Pancreas (tissue), 10 donors: ENCODE measurements at regions not wholly inside any gene's neighbourhood (a gene's known extent, or its start where the extent isn't known, plus 50 kb on each side); places are given as distances from the start of the nearest gene placed in this dataset.
A peak's percentile ranks its signal among the peaks of the same experiment; 100 is the strongest.
"Not testable (repeated sequence)": the region's sequence is repeated elsewhere in the genome, so short reads cannot be mapped to it uniquely, and the experiment has no call there.

Experiments used
- ATAC-seq, 4 donors: fragments of 200-7000 bp; cut with Tn5 transposase; one replicate each; pipeline versions ENCODE4 v1.8.0 to v1.9.1; 2020; ENCODE audit warnings: mild to moderate bottlenecking in 4 of 4, moderate library complexity in 4 of 4
- DNase-seq, 6 donors: peaks; one replicate each; pipeline ENCODE4 v3.0.0-alpha.2; 2020
- FAIRE-seq: peaks from 2 replicates; lab custom pipeline; 2012; peaks lifted over from hg19 to GRCh38; lab: Jason Lieb, UNC
- H3K27ac ChIP-seq, 4 donors: fragments of 200-600 bp; sonication (generic); 1 replicate in 3 of 4; 2 replicates in 1 of 4; pipeline versions ENCODE4 v1.5.0 to v1.8.0; 2020
- H3K27me3 ChIP-seq, 4 donors: fragments of 200-600 bp; one replicate each; pipeline ENCODE4 v1.8.0; 2021
- H3K36me3 ChIP-seq, 3 donors: fragments of 200-600 bp; sonication (generic) in 1 of 3; one replicate each; pipeline versions ENCODE4 v1.5.0 to v1.8.0; 2020 to 2021
- H3K4me1 ChIP-seq, 3 donors: fragments of 200-600 bp; one replicate each; pipeline ENCODE4 v1.8.0; 2021
- H3K4me3 ChIP-seq, 4 donors: fragments of 200-600 bp; sonication (generic) in 2 of 4; one replicate each; pipeline versions ENCODE4 v1.5.0 to v1.8.0; 2020 to 2021
- H3K9me3 ChIP-seq, 4 donors: fragments of 200-600 bp; one replicate each; pipeline ENCODE4 v1.8.0; 2021
- CTCF ChIP-seq, 4 donors: fragments of 200-600 bp; sonication (generic) in 3 of 4; IDR thresholded peaks; one replicate each; pipeline versions ENCODE4 v1.5.0 to v1.8.0; 2021; ENCODE audit warnings: antibody characterized with exemption in 4 of 4
- WGBS, 2 donors: extraction: QIAGEN DNeasy Blood & Tissue Kit; methylation state at CpG; one replicate each; pipeline ENCODE4 v1.1.7; 2013; 5-methylcytosine and 5-hydroxymethylcytosine counted together
- intact Hi-C, 3 donors: fragments of 100-400 bp; cut with DNase I; formaldehyde crosslinking; loops; one replicate each; pipeline versions ENCODE4 v1.11.1 to v1.14.2; 2022
- donor health status: healthy with polysubstance abuse.
- donor health status: DM: no; HTN: no; CAD: no; lungs with moderate emphysema.
- donor health status: DM: no; HTN: no; CAD: no.
- donor health status: control.
- donor health status: control.
- donor health status: Bipolar disorder and iron deficiency.
- donor health status: DM: yes; HTN: yes; CAD: no.
- donor health status: DM: no; HTN: no; CAD: no.
- donor health status: DM: no; HTN: no; CAD: no.
- donor health status: DM: yes; HTN: yes; CAD: no.

- 54 to 58% methylated on average over 3 of the region's 3 CpGs for WGBS, 2 donors
- Histone ChIP-seq H3K9me3 (no peaks in the 10 kb centered on the region), H3K36me3 (no peaks in the 10 kb centered on the region), H3K27ac (no peak overlapping the region), H3K4me3 (no peak overlapping the region), H3K4me1 (no peaks in the 10 kb centered on the region), H3K27me3 (no peaks in the 10 kb centered on the region)
- no peak for TF ChIP-seq CTCF (IDR thresholded peaks at IDR 0.05)
- DNase-seq (no peak), FAIRE-seq (no peak), ATAC-seq (no peak)
- intact Hi-C loops: no loop called here
Observed at GRCh38 chr21:27320868-27321267, 354.0 kb upstream of the ADAMTS5 start.

- ATAC-seq, H3K36me3 ChIP-seq, H3K4me1 ChIP-seq, H3K9me3 ChIP-seq, H3K4me3 ChIP-seq, H3K27me3 ChIP-seq, FAIRE-seq, H3K27ac ChIP-seq, intact Hi-C loops, DNase-seq: not testable (repeated sequence)
- WGBS, 2 donors: 84 to 93% methylated on average over 3 of the region's 3 CpGs
Observed at GRCh38 chr21:27317601-27318000, 350.7 kb upstream of the ADAMTS5 start.

- FAIRE-seq (no peak), DNase-seq (no peak), ATAC-seq (no peak)
- TF ChIP-seq CTCF (IDR thresholded peaks at IDR 0.05): no peak
- intact Hi-C loops: no loop called here
- no peak overlapping the region for H3K27ac ChIP-seq
- H3K27me3 ChIP-seq: no peaks in the 10 kb centered on the region
- no peak overlapping the region for H3K4me3 ChIP-seq
- H3K9me3 ChIP-seq: no peaks in the 10 kb centered on the region
- H3K36me3 ChIP-seq: no peaks in the 10 kb centered on the region
- H3K4me1 ChIP-seq: no peaks in the 10 kb centered on the region
- 72 to 93% methylated on average over 2 of the region's 2 CpGs for WGBS, 2 donors
Observed at GRCh38 chr21:27315373-27315772, 348.5 kb upstream of the ADAMTS5 start.

- Histone ChIP-seq H3K9me3 (no peaks in the 10 kb centered on the region), H3K4me1 (no peaks in the 10 kb centered on the region), H3K36me3 (no peaks in the 10 kb centered on the region), H3K4me3 (no peak overlapping the region), H3K27ac (no peak overlapping the region), H3K27me3 (no peaks in the 10 kb centered on the region)
- no peak for FAIRE-seq
- WGBS, 2 donors: 83 to 85% methylated on average over 1 of the region's 1 CpG
- TF ChIP-seq CTCF (IDR thresholded peaks at IDR 0.05): no peak
- ATAC-seq: no peak
- no peak for DNase-seq
- intact Hi-C loops: no loop called here
Observed at GRCh38 chr21:27314131-27314530, 347.2 kb upstream of the ADAMTS5 start.

- WGBS, 2 donors: 68 to 72% methylated on average over 4 of the region's 4 CpGs
- Histone ChIP-seq H3K4me1 (no peaks in the 10 kb centered on the region), H3K27me3 (no peaks in the 10 kb centered on the region), H3K36me3 (no peaks in the 10 kb centered on the region), H3K27ac (no peak overlapping the region), H3K4me3 (no peak overlapping the region), H3K9me3 (no peaks in the 10 kb centered on the region)
- intact Hi-C loops: no loop called here
- ATAC-seq (peak in 1 of 4 donors; percentile 50), FAIRE-seq (no peak), DNase-seq (no peak)
- no peak for TF ChIP-seq CTCF (IDR thresholded peaks at IDR 0.05)
Observed at GRCh38 chr21:27306791-27307775, 340.2 kb upstream of the ADAMTS5 start.
